HG02870 (cell line): ENCODE measurements at regions not wholly inside any gene's neighbourhood (a gene's known extent, or its start where the extent isn't known, plus 50 kb on each side); places are given as distances from the start of the nearest gene placed in this dataset.
"Not testable (repeated sequence)": the region's sequence is repeated elsewhere in the genome, so short reads cannot be mapped to it uniquely, and the experiment has no call there.

ENCODE experiments used
- ATAC-seq: cut with Tn5 transposase; IDR thresholded peaks from one replicate; pipeline ENCODE4 v1.9.1; 2021; ENCODE audit warnings: mild to moderate bottlenecking, moderate library complexity; ENCODE audit not compliant: unreplicated experiment

- no peak for ATAC-seq
Observed at GRCh38 chr2:150222379-150222778, 265.1 kb downstream of the RND3 start.

DNA sequence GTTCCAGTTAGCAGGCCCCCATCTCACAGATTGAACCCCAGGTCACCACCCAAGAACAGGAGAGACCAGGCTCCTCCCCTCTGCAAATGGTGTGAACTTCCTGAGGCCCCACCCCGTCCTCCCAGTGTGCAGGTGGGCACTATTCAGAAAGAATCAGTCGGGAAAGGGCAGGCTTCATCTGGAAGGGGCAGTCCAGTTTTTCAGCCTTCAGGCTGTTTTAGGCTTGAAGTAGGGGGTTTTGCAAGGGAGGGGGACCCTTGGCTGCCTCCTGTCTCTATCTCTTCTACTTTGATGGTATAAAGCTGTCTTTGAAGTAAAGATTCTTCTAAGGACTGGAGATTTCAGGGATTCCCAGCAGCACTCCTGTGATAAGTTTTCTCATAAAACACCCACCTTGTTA is 267.6 kb downstream of the RND3 start:
- ATAC-seq, result no peak

DNA sequence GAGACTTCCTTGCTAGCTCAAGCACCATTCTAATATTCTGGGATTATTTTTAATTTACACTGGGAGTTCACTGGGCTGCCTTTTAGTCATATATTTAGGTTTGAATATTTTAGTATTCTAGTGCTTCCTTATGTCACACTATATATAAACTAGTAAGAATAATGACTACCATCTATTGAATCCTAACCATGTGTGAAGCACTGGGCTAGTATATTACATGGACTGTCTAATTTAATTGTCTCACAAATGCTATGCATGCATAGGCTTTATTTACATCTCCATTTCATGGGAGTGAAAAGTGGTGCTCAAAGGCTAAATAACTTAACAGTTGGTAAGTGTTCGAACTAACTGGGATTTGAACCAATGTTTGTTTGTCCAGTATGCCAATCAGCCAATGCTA is 272.4 kb downstream of the RND3 start:
- no peak for ATAC-seq

- no peak for ATAC-seq
Observed at GRCh38 chr2:150214626-150215025, 272.8 kb downstream of the RND3 start.

GRCh38 chr2:150212722-150213171 is 274.7 kb downstream of the RND3 start:
- no peak for ATAC-seq

DNA sequence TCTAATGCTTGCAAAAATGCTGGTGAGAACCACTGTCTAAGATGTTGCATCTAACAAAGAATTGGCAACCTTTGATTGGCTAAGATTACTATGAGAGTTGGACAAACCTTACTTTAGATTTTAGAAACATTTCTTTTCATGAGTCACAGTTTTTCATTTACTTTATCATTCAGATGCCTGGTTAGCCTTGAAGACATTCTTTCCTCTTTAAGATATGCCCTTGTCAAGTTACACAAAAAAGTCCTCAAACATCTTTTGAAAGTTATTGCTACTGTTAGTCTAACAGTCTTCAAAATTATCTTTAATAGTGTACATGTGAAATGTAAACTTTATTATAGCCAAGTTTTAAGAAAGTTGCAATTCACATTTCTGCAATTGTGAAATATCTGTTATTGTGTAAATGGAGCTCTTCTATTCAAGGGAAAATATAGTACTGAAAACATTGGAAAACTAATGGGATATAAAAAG is 276.3 kb downstream of the RND3 start:
- ATAC-seq, result no peak

GRCh38 chr2:150209746-150210145 is 277.7 kb downstream of the RND3 start:
- no peak for ATAC-seq

DNA sequence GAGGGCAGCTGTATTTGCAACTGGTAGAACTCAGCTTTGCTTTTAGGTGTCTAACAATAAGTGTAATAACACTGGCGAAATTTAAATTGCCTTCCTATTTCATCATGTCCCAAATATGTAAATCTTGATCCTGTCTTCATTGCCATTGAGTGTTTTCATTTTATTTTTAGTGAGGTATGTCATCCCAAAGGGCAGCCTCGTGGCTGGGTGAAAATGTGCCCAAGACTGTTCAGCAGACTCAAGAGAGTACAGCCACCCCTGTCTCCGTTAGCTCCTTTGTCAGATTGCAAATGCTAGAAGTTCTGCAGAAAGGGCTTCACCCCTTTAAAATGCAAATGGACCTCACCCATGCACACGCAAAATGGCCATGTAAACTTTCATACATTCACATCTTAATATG is 278.8 kb downstream of the RND3 start:
- ATAC-seq, result no peak

DNA sequence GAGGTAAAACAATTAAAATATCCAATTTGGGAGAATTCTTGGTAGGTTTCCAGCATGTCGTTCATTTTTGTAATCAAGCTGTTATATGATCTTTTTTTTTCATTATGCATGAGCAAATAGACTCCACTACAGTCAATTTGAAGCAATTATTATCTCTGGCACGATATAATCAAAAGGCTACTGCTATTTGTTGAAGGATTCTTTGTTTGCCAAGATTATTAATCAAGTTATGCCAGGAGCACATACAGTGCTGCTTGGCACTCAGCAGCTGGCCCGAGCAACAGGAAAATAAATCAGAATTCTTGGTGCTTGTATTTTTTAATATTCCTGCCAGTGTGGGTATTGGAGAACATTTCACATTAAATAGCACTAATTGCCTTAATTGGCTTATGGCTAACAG is 279.5 kb downstream of the RND3 start:
- ATAC-seq, result no peak

DNA sequence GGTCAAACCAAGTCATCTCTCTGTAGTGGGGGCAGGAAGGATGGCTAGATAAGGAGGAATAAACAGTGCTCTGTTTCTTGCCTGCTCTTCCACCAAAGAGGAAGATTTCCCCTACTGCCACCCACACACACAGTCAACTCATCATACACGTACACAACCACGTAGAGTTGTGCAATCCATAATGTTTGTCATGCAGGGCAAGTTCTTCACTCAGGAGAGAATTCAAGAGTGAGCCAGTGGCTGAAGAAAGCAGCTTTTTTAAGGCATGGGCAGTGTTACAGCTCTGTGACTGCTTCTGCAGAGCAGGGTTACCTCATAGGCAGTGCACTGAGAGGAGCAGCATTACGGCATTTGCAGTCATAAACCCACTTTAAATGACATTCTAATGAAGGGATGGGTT is 283.0 kb downstream of the RND3 start:
- no peak for ATAC-seq

GRCh38 chr2:150194816-150195215 is 292.7 kb downstream of the RND3 start:
- ATAC-seq, result not testable (repeated sequence)

DNA sequence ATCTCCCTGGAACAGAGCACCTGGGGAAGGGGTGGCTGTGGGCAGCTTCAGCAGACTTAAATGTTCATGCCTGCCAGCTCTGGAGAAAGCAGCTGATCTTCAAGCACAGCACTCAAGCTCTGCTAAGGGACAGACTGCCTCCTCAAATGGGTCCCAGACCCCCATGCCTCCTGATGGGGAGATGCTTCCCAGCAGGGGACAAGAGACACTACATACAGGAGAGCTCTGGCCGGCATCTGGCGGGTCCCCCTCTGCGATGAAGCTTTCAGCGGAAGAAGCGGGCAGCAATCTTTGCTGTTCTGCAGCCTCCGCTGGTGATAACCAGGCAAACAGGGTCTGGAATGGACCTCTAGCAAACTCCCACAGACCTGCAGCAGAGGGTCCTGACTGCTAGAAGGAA is 294.8 kb downstream of the RND3 start:
- no peak for ATAC-seq

- no peak for ATAC-seq
Observed at GRCh38 chr2:150191349-150191748, 296.1 kb downstream of the RND3 start.

DNA sequence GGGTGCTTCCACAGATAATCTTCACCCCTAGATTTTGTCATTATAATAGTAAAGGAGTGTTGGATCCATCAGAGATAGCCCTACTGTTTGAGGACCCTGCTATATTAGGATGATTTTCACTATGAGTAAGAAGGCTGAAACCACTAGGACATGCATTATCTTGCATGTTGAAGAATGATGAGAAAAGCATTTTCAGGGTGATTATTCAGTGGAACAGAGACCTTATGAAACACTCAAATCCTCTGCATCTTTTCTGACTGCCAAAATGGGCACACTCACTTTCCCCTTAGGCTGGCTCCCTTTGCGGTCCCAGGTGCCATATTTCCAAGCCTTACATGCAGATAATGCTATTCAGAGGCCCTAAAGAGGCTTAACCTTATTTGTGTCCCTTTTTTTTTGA is 296.9 kb downstream of the RND3 start:
- ATAC-seq, result no peak

GRCh38 chr2:150188800-150189199 is 298.7 kb downstream of the RND3 start:
- ATAC-seq, result no peak

GRCh38 chr2:150188177-150188576 is 299.3 kb downstream of the RND3 start:
- ATAC-seq, result no peak

GRCh38 chr2:150182566-150183235 is 304.8 kb downstream of the RND3 start:
- no peak for ATAC-seq

DNA sequence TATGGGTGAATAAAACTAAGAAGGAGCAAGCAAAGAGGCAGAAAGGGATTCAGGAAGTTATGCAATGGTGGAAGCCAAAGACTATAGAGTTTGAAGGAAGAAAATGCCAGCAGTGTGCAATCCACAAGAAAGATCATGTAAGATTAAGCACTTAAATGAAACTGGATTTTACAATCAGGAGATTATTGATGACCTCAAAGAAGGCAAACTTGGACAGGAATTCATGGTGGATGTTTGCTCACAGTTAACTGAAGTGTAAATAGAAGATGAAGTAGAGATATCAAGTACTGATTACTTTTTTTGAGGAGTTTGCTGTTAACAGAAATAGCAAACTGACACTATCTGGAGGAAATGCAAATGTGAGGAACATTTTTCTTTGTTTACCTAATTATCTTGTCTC is 308.9 kb downstream of the RND3 start:
- ATAC-seq, result no peak

DNA sequence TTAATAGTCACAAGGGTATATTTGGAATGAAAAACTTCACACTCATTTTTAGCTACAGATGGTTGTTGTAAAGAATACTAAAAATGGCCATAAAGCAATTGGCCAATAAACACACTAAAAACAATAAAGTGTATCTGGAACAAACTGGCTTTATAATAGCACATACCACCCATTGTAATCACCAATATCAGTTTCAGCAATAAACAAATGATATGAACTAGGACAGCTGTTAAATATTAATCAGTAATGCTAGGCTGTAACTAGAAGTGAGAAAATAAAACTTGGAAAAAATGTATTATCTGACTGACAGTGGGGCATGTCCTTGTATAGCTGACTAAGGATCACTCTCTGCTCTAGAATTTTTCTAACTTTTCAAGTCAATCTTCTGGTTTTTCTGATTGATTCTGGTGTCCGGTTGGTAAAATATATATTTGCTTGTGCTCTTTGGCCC is 312.5 kb downstream of the RND3 start:
- no peak for ATAC-seq

- no peak for ATAC-seq
Observed at GRCh38 chr2:150174056-150174805, 313.2 kb downstream of the RND3 start.

DNA sequence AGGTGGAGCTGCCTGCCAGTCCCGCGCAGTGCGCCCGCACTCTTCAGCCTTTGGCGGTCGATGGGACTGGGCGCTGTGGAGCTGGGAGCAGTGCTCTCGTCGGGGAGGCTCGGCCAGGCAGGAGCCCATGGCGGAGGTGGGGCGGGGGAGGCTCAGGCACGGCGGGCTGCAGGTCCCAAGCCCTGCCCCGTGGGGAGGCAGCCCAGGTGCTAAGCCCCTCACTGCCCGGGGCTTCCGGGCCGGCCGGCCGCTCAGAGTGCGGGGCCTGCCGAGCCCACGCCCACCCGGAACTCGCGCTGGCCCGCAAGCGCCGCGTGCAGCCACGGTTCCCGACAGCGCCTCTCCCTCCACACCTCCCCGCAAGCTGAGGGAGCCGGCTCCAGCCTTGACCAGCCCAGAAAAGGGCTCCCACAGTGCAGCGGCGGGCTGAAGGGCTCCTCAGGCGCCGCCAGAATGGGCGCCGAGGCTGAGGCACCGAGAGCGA is 316.4 kb downstream of the RND3 start:
- ATAC-seq, result no peak

DNA sequence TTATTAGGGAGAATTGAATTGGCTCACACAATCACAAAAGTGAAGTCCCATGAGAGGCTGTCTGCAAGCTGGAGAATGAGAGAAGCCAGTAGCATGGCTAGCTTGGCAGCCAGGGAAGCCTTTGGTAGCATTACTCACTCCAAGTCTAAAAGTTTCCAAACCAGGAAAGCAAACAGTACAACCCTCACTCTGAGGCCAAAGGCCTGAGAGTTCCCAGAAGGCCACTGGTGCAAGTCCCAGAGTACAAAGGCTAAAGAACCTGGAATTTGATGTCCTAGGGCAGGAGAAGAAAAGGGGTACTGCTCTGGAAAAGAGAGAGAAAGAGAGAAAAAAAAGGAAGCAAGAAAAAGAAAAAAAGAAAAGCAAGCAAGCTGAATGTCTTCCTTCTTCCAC is 318.2 kb downstream of the RND3 start:
- no peak for ATAC-seq
